Adrenal gland (tissue), 9 donors: ENCODE measurements at regions not wholly inside any gene's neighbourhood (a gene's known extent, or its start where the extent isn't known, plus 50 kb on each side); places are given as distances from the start of the nearest gene placed in this dataset.

Experiments used
- DNase-seq, 7 donors: peaks; one replicate each; pipeline ENCODE4 v3.0.0-alpha.2; 2019 to 2020
- H3K27ac ChIP-seq, 5 donors: fragments of 200-600 bp; sonication (generic) in 4 of 5; 1 replicate in 3 of 5; 2 replicates in 2 of 5; pipeline versions ENCODE4 v1.5.1 to v1.8.0; 2016 to 2020; ENCODE audit warnings: mild to moderate bottlenecking in 1 of 5
- H3K27me3 ChIP-seq: fragments of 200-600 bp; 2 replicates; pipeline ENCODE4 v1.8.0; 2021
- H3K36me3 ChIP-seq, 2 donors: fragments of 200-600 bp; replicated peaks in 1 of 2; 1 replicate in 1 of 2; 2 replicates in 1 of 2; pipeline versions ENCODE4 v1.5.1 to v1.8.0; 2018 to 2022
- H3K4me1 ChIP-seq, 2 donors: fragments of 200-600 bp; replicated peaks in 1 of 2; 1 replicate in 1 of 2; 2 replicates in 1 of 2; pipeline versions ENCODE4 v1.5.1 to v1.8.0; 2018 to 2021
- H3K4me3 ChIP-seq, 4 donors: fragments of 200-600 bp; sonication (generic) in 3 of 4; one replicate each; pipeline ENCODE4 v1.5.1; 2016 to 2018
- H3K9me3 ChIP-seq, 3 donors: fragments of 200-600 bp; sonication (generic) in 1 of 3; replicated peaks in 1 of 3; 1 replicate in 2 of 3; 2 replicates in 1 of 3; pipeline versions ENCODE4 v1.5.1 to v1.8.0; 2016 to 2021
- CTCF ChIP-seq, 6 experiments: fragments of 450-650 bp in 4 of 6; fragments of 200-600 bp in 2 of 6; sonication (generic) in 1 of 6; IDR thresholded peaks; 1 replicate in 5 of 6; 2 replicates in 1 of 6; pipeline versions ENCODE4 v1.5.1 to v1.8.0; 2016 to 2021; ENCODE audit warnings: antibody characterized with exemption in 6 of 6, mild to moderate bottlenecking in 2 of 6, moderate library complexity in 1 of 6
- POLR2A ChIP-seq, 2 donors: fragments of 450-650 bp; IDR thresholded peaks; one replicate each; pipeline ENCODE4 v1.6.1; 2017; ENCODE audit warnings: antibody characterized with exemption in 2 of 2, mild to moderate bottlenecking in 2 of 2, moderate library complexity in 1 of 2
- WGBS, 4 donors: extraction: QIAGEN DNeasy Blood & Tissue Kit in 2 of 4; methylation state at CpG; one replicate each; pipeline versions ENCODE4 v1.1.5 to v1.1.7; 2013 to 2017; 5-methylcytosine and 5-hydroxymethylcytosine counted together
- intact Hi-C, 2 donors: fragments of 100-400 bp; cut with DNase I; formaldehyde crosslinking; loops; one replicate each; pipeline versions ENCODE4 v1.14.1 to v1.15.0; 2022 to 2023
- donor health status: healthy with polysubstance abuse.
- donor health status: Bipolar disorder and iron deficiency.
- donor health status: DM: yes; HTN: yes; CAD: no.
- donor health status: DM: no; HTN: no; CAD: no.
- donor health status: DM: no; HTN: no; CAD: no.

GRCh38 chr13:76449716-76450115, 436.5 kb downstream of the KCTD12 start:
- Histone ChIP-seq H3K27me3 (no peaks in the 10 kb centered on the region), H3K27ac (no peak overlapping the region), H3K4me1 (no peaks in the 10 kb centered on the region), H3K4me3 (no peak overlapping the region), H3K9me3 (peaks cover 0 to 17% (median 0%) of the 10 kb centered on the region in 3 donors), H3K36me3 (no peaks in the 10 kb centered on the region)
- no peak for DNase-seq
- intact Hi-C loops, result no loop called here
- TF ChIP-seq POLR2A (IDR thresholded peaks at IDR 0.05) (no peak), CTCF (IDR thresholded peaks at IDR 0.05) (no peak)

GRCh38 chr13:76446191-76446590, 440.0 kb downstream of the KCTD12 start:
- Histone ChIP-seq H3K36me3 (no peaks in the 10 kb centered on the region), H3K9me3 (no peaks in the 10 kb centered on the region), H3K27me3 (no peaks in the 10 kb centered on the region), H3K27ac (no peak overlapping the region), H3K4me3 (no peak overlapping the region), H3K4me1 (no peaks in the 10 kb centered on the region)
- WGBS, 4 donors, result 38 to 49% (median 42%) methylated on average over 3 of the region's 3 CpGs
- no peak for TF ChIP-seq CTCF (IDR thresholded peaks at IDR 0.05)
- no peak for TF ChIP-seq POLR2A (IDR thresholded peaks at IDR 0.05)
- intact Hi-C loops, result no loop called here
- no peak for DNase-seq

GRCh38 chr13:76440568-76440967, 445.6 kb downstream of the KCTD12 start:
- TF ChIP-seq POLR2A (IDR thresholded peaks at IDR 0.05) (no peak), CTCF (IDR thresholded peaks at IDR 0.05) (no peak)
- no peak overlapping the region for H3K4me3 ChIP-seq
- no peak for DNase-seq
- no peaks in the 10 kb centered on the region for H3K9me3 ChIP-seq
- H3K36me3 ChIP-seq, result no peaks in the 10 kb centered on the region
- intact Hi-C loops, result no loop called here
- no peaks in the 10 kb centered on the region for H3K4me1 ChIP-seq
- H3K27me3 ChIP-seq, result no peaks in the 10 kb centered on the region
- no peak overlapping the region for H3K27ac ChIP-seq
- 64 to 69% (median 67%) methylated on average over 3 of the region's 3 CpGs for WGBS, 4 donors

- no peak overlapping the region for H3K27ac ChIP-seq
- H3K36me3 ChIP-seq, result no peaks in the 10 kb centered on the region
- H3K4me1 ChIP-seq, result no peaks in the 10 kb centered on the region
- H3K9me3 ChIP-seq, result no peaks in the 10 kb centered on the region
- no peak overlapping the region for H3K4me3 ChIP-seq
- TF ChIP-seq POLR2A (IDR thresholded peaks at IDR 0.05) (no peak), CTCF (IDR thresholded peaks at IDR 0.05) (no peak)
- no peaks in the 10 kb centered on the region for H3K27me3 ChIP-seq
- 91 to 97% (median 93%) methylated on average over 2 of the region's 2 CpGs for WGBS, 4 donors
- intact Hi-C loops, result no loop called here
- no peak for DNase-seq
Observed at GRCh38 chr13:76439546-76439945, 446.7 kb downstream of the KCTD12 start.
